Astrocyte of the hippocampus (primary cell): ENCODE measurements at regions not wholly inside any gene's neighbourhood (a gene's known extent, or its start where the extent isn't known, plus 50 kb on each side); places are given as distances from the start of the nearest gene placed in this dataset.

ENCODE experiments used
- DNase-seq: peaks from one replicate; pipeline ENCODE4 v3.0.0; 2011; ENCODE audit warnings: low read depth, low spot score

DNA sequence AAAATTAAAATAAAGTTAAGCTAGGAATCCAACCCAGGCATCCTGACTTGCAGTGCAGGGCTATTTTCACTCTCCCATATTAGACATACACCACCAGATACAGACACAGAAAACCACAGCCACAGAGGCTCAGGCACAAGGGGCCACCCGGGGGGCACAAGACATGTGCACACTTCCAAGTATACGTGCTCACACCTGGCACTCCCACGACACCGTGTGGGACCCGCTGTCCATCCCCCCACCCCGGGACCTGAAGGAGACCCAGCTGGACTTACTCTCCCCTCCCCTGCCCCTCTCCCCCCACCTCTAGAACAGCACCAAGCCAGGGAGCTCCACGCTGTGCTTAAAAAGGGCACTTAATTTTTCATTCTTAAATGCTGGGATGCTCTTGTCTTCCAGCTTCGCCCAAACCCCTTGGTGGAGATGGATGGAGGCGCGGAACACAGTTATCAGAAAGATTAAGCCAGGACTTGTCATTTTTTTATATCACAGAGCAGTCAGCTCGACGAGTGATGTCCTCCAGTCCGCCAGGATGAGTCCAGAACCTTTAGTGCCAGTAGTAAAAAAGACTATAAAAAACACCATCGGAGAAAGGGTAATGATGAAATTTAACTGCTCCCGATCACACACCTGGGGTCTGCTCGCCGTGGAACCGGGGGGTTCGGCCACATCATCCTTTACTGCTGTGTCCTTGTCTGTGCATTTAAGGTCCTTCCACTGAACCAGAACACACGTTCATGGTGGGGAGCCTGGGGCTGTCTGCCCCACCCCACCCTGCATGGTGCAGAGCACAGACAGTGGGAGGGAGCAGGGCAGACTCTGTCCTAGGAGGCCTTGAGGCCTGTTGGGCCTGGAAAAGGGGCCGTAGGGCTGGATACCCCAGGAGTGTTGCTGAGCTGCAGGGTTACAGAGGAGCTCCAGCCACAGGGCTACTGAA, 73.3 kb upstream of the LHX1 start:
- DNase-seq: no peak

DNA sequence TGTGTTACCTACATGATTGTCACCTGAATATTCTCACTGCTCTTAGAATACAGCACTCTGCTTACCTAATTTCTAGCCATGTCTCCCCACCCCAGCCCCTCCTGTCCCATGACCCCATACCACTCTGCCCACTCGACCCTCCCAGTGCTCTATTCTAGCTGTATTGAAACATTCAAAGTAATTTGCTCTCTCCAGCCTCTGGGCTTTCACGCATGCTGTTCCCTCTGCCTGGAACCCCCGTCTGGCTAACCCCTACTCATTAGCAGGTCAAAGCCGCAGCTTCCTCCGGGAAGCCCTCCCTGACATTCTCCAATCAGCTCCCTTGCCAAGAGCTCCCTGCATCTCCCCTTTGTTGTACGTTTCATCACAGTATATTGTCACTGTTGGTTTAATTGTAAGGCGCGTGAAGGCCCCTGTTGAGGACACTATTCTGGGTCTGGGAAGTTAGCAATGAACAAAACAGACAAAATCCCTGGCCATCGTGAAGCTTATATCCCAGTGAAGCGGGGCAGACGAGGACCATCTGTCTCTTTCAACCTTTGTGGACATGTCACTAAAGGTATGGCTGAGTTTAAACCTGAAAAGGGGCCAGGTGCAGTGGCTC, 72.3 kb upstream of the LHX1 start:
- DNase-seq: no peak

DNA sequence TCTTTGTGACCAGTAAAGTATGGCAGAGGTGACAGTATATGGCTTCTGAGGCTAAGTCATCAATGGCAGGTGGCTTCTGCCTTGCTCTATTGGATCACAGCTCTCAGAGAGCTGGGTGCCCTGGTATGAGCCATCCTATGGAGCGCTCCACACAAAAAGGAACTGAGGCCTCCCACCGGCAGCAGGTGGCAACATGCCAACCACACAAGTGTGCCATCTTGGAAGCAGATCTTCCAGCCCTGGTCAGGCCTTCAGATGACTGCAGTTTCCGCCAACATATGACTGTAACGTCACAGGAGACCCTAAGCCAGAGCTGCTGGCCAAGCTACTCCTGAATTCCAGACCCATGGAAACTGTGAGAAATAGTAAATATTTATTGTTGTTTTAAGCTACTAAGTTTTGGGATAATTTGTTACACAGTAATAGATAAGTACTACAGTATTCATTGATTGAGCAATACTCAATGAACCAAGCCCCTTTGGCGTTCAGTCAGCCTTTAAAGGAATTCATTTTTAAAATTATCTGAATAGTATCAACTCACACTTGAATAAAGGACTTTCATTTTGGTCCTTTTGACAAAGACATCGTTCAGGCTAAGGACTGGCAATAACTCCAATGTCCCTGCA, 69.4 kb upstream of the LHX1 start:
- DNase-seq: no peak

DNA sequence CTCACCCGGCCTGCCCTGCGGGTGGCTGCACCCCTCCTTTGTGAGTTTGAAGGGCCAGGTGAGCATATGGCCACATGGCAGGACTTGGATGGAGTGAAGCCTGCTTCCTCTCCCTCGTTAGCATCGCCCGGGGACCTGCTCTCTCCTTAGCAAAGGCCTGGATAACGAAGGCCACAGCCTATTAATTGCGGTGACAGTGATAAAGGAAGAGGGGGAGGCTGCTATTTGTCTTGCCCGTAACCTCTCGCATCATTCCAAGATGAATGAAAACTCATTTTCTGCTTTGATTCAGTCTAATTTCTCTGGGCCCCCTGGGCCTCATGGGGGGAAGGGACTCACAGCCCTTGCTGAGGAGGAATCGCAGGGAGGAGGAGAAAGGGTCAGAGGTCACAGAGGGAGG, 68.5 kb upstream of the LHX1 start:
- no peak for DNase-seq

DNA sequence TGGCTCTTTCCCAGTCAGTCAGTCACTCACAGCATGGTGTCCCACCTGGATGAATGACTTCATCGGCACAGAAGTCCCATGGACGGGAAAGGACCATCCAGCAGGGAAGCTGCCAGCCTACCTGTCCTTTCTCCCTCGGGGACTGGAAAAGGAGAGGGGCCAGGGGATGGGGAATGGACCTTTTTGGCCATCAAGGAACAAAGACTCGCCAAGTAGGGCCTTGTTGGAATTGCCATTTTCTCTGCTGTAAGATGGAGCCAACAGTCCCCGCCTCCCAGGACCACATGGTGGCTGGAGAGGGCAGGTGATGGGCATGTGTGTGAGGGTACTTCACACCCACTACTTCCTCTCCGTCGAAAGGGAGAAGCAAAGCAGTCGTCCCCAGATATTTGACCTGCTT, 67.8 kb upstream of the LHX1 start:
- DNase-seq: no peak

DNA sequence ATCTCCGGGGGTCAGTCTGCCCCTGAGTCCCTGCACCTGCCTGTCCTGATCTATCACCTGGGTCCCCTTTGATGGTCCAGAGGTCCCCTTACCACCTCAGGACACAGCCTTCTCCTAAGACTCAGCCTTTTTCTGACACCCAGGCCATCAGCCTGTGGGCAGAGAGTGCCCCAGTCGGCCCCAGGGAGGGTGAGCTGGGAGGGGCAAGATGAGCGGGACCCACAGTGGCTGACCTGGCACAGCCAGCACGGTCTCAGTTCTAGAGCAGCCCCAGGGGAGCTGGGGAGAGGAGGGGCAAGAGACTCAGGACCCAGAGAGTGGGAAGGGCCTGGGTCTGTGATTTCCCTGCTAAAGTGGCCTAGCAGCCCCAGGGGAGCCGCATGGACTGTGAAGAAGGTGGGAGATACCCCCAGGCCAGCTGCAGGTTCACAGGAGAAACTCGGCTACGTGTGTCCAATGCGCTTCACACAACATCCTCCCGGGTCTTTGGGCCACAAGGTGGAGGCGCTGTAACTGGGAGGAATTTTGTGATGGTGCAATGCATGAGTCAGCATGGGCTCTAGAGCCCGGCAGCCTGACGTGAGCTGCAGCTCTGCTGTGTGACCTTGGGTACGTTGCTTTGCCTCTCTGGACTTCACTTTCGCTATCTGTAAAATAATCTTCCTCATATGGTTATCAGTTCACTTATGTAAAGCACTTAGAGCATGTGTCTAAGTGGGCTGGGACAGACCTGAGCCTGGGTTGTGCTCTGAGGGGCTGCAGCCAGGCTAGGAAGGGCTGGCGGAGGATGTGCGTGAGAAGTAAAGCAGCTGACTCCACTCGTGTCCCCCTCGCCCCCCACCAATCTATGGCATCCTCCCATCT, 67.2 kb upstream of the LHX1 start:
- DNase-seq: no peak

DNA sequence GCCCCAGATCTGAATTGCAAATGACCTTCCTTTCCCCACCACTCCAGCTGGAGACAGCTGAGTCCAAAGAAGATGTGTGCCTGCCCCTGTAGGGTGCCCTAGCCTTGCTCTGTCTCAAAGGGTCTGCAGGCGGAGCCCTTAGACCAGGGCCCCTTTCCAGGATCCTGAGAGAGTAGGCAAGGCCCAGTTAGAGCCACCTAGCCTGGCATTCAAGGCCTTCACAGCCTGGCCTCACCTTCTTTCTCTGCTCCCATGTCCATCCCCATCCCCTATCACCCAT, 66.6 kb upstream of the LHX1 start:
- DNase-seq: no peak

DNA sequence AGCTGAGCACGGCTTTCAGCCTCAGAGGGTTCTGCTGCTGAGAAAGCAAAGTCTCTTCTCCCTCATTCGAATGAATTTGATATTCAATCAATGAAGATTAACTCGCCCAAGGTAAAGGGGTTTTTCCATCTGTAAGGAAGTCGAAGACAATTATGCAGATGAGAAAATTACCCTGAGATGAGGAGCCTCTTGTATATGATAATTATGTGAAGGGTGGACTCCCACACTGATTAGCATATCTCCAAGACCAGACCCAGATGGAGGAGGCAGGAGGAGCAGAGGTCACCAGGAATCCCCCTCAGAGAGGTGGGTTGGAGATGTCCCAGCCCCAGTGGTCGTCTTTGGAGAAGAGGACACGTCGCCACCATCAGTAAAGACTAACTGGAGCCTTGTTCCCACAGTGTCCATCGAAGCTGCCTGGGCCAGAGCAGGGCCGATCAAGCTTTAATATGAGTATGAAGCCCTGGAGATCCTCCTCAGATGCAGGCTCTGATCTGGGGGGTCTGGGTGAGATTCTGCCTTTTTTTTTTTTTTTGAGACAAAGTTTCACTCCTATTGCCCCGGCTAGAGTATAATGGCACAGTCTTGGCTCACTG, 61.5 kb upstream of the LHX1 start:
- no peak for DNase-seq

DNA sequence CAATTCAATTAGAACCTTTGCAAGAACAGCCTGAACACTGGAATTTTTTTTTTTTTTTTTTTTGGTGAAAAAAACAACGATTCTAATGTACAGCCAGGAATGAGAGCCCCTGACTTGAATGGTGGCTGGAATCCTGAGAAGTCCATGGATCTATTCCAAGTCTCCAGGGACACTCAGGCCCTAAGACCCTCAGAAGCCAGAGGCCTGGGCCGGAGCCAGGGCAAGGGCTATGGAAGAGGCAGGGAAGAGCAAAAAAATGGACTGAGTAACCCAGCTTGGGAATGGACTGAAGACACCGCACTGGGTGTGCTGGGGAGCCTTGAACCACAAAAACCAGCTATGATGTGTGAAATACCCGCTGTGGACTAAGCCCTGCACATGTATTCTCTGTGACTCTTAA, 60.3 kb upstream of the LHX1 start:
- DNase-seq: no peak

DNA sequence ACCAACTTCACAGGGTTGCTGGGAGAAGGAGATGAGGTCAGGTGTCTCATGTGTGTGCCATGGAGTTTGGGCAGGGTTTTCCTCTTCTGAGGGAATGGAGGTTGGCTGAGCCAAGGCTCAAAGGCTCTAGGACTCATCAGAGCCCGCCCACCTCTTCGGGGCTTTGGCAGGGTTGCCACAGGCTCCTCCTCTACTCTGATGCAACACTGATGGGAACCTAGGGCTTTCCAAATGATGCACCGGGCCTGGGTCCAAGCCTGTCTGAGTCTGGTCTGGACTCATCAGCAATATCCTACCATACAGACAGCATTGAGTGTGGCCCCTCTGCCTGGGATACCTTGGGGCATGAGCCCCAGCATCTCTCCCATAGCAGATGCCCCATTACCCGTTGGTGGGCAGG, 59.5 kb upstream of the LHX1 start:
- DNase-seq: no peak

DNA sequence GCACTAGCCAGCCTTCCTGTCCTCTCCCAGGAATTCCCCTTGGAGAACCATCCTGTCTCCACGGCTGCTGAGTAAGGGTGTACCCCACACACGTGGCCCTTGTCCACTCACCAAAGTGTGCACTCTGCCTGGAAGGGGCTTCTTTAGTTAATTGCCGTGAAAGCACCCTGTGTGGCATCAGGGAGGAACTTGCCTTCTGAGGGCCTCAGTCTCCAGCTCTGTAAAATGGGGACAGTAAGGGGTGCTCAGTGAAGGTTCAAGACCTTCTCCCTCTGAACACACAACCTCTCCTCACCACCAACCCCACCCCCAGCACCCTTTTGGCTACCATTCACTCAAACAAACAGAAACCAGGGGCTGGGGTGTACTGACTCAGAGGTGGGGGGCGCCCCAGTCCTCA, 59.1 kb upstream of the LHX1 start:
- DNase-seq: no peak

DNA sequence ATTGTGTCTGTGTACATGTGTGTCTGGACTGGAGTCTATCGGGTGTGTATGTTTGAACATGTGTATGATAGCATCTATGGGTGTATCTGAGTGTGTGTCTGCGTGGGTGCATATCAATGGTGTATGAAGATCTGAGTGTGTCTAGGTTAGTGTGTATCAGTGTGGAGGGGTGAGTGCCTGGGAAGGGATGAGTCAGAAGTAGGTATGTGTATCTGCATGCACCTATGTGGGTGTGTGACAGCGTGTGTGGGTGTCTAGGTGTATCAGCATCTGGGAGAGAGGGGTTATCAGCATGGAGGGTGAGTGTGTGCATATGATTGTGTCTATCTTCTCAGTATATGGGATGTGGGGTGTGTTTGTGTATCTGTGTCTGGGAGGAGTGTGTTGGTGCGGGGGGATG, 58.2 kb upstream of the LHX1 start:
- no peak for DNase-seq

DNA sequence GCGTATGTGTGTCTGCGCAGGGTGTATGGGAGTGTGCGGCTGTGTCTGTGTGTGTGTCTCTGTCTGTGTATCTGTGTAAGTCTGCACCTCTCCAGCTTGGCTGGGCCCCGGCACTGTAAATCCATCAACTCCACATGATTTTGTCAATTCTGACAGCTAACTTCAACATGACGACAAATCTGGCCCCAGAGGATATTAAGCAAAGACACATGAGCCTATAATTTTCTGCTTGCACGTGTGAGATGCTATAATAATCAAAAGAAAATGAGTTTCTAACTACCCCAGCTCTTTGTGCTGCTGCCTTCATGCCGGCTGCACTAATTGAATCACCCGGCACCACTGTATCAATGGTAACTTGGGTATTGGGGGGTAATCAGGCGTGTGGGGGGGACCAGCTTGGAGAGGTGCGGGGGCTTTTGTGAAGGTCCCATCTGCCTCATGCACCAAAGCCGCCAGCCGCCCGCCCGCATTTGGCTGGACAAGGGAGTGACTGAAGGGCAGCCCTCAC, 57.6 kb upstream of the LHX1 start:
- DNase-seq: no peak

DNA sequence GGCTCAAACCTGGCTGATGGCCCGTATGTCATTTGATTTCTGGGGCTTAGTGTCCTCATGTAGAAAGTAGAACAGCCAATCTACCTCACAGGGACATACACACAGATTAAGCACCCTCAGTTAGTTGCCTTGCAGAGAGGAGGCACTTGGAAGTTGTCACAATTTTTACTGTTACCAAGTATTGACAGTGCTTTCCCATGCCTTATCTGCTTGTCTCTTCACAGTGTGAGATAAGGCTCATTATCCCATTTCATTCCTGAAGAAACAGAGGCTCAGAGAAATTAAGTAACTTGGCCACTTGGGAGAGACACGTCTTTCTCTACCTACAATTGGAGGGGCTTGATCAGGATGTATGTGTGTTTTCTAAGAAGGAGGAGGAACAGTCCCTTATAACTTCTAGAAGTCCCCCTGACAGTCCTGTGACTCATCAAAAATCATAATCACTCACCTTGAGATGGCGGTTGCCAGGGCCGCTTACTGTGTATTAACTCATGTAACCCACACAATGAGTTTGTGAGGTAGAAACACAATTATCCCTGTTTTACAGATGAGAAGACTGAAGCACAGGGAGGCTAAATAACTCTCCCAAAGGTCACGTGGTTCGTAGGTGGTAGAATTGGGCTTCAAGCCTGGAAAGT, 56.9 kb upstream of the LHX1 start:
- DNase-seq: no peak

DNA sequence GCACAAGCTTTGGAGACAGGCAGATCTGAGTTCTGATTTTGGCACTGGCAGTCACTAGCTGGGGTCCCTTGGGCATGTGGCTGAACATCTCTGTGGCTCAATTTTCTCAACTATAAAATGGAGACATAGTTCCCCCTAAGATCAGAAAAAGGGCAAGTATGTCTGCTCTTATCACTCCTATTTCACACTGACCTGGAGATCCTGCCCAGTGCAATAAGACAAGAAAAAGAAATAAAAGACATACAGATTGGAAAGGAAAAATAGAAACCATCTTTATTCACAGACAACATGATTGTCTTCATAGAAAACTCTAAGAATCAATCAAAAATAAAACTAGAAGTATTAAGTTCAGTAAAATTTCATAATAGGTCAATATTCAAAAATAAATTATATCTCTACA, 56.0 kb upstream of the LHX1 start:
- no peak for DNase-seq

DNA sequence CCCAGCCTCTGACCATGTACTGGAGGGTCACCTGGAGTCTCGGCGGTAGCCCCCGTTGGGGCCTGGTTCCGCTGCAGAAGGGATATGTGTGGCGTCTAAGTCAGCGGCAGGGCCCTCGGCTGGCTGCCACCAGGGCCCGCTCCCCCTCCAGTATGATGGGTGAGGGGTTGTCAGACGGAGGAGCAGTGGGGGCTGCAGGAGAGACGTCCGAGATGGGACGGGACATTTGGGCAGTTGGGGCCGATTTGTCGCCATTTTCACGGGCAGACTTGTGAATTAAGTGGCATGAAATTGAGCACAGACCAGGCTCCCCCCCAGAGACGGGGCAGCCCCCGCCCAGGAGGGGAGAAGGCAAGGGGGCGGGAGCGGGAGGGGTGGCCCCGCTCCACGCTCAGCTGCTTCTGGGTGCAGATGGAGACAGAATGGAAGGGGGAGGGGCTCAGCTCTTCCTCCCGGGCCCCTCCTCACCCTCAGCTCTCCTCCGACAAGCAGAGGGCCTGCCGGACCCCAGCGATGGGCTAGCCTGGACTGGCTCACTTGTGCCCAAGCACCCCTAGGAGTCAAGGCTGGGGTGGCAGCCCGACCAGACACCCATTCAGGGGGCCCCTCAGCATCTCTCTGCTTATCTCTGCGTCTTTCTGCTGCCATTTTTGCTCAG, 52.7 kb upstream of the LHX1 start:
- DNase-seq: no peak

DNA sequence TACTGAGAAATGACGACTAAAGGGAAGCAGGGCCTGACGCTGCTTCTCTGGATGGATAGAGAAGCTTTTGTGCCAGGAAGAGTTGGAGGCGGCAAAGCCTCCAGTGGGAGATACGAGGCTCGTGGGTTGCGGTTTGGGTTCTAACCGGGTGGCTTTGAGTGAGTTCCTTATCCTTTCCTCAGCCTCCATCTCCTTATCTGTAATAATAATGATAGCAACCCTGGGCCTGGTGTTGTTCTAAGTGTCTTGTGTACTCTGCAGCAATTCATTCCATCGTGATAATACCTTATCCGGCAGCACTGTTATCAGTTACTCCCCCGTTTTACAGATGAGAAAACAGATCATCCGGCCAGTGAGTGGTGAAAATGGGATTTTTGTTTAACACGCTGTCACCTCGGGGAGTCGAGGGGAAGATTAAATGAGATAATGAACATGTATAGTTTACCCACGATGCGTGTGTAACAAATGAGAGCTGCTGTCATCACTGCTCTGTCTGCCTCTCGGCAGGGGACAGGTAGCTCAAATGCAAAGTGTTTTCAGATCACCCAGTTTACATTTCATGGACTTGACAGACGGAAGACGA, 52.0 kb upstream of the LHX1 start:
- no peak for DNase-seq

DNA sequence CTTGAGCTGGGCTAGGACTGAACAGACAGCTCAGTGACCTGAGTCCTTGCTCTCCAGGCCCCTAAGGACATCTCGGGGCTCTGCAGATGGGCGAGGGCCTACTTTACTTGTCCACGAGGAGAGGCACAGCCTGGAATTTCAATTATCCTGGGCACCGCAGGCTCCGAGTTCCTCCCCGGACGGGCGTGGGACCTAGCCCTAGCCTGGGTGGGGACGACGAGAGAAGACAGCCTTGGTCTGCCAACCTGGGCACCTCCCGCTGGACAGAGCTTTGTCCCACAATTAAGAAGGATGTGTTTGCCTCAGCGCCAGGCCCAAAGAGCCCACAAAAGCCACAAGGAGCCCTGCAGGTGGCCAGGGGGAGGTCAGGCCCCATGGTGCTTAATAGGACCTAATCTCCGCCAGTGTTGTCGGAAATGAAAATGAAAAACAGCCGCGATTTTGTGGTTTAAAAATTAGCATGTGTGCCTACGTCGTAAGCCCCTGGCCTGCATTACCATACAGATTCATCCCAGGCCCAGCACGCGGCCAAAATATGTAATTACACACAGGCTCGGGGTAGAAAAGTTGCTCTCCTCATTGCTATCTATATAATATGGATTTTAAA, 51.4 kb upstream of the LHX1 start:
- DNase-seq: no peak
